GM12891 (cell line): ENCODE measurements at regions not wholly inside any gene's neighbourhood (a gene's known extent, or its start where the extent isn't known, plus 50 kb on each side); places are given as distances from the start of the nearest gene placed in this dataset.

Source experiments
- POLR2AphosphoS5 ChIP-seq: IDR thresholded peaks from 2 replicates; pipeline ENCODE4 v1.6.1; 2011; ENCODE audit warnings: low read depth, low read length, control low read depth
- SPI1 ChIP-seq: IDR thresholded peaks from 2 replicates; pipeline ENCODE4 v1.6.1; 2011; ENCODE audit warnings: low read depth, low read length, control low read depth

GRCh38 chr6:81876971-81877370, 124.5 kb upstream of the TENT5A start:
- TF ChIP-seq POLR2AphosphoS5 = no peak
- TF ChIP-seq SPI1 = no peak
